Raji (cell line): ENCODE measurements at regions not wholly inside any gene's neighbourhood (a gene's known extent, or its start where the extent isn't known, plus 50 kb on each side); places are given as distances from the start of the nearest gene placed in this dataset.

Experiments
- POLR2A ChIP-seq: IDR thresholded peaks from 2 replicates; pipeline ENCODE4 v1.6.1; 2011; ENCODE audit warnings: low read depth, low read length, control low read depth; ENCODE audit not compliant: insufficient read depth

GRCh38 chr16:26524281-26524680 lies 542.4 kb upstream of the C16orf82 start:
- TF ChIP-seq POLR2A: no peak

DNA sequence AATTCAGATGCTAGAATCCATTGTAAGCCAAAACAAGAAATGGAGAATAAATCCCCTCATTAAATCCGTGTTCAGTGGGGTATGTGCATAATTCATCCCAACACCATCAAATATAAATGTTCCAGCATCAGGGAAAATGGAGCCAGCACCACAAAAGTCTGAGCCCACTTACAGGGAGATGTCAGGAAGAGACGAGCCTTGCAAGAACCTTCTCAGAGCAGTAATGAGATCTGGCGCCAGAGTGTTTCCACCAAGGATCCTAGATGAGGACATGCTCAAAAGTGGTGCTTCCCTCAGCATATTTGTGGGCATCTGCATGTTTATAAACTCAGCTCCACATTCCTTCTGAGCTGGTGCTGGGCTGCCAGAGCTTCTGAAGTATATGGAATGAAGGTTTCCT lies 541.9 kb upstream of the C16orf82 start:
- TF ChIP-seq POLR2A: no peak

- TF ChIP-seq POLR2A: no peak
Observed at GRCh38 chr16:26525856-26526255, 540.9 kb upstream of the C16orf82 start.

GRCh38 chr16:26526633-26527032 lies 540.1 kb upstream of the C16orf82 start:
- TF ChIP-seq POLR2A: no peak

- TF ChIP-seq POLR2A: no peak
Observed at GRCh38 chr16:26530584-26531289, 536.0 kb upstream of the C16orf82 start.

DNA sequence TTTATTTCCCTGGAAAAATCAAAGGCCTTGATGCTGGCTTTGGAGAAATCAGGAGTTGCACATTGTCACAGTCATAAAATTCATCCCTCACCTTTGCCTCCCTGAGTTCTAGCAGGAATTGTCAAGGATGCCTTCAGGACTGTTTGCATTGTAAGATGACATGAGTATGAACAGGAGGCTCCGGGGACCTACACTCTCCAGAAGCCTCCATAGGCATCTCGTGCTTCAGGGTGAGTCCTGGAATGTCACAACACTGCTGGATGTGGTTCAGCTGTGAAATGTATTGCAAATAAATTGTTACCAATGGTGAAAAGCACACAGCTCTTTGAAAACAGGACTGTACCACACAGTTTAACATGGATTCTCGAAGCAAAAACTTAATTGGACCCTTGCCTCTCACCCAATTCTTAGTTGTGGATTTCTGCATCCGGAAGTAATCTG lies 535.4 kb upstream of the C16orf82 start:
- TF ChIP-seq POLR2A: no peak

DNA sequence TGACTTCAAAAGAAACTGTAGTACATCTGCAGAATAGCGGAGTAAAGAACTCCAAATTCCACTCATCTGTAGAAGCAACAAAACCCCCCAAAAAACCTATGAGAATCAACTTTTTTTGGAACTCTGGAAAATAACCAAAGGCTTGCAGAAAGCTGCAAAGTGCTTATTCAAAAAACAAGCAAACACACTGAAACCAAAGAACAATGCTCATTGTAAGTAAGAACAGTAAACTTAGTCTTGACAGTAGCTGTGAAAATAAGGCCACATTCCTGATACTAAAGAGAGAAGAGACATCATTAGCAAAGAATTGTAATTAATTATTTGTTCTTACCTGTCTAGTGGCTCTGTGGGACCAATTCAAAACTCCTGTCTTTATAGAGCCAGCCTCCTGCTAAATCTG lies 534.3 kb upstream of the C16orf82 start:
- no peak for TF ChIP-seq POLR2A

DNA sequence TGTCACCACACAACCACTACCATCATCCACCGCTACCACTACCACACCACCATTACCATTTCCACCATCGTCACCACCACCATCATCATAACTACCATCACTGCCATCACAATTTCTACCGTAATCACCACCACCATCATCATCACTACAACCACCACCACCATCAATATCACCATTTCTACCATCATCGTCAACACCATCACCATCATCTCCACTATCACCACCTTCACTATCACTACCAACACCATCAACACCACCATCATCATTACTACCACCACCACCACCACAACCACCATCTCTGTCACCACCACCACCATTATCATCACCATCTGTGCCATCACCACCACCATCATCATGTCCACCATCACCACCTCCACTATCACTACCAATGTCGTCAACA lies 524.5 kb upstream of the C16orf82 start:
- TF ChIP-seq POLR2A: no peak

- no peak for TF ChIP-seq POLR2A
Observed at GRCh38 chr16:26546573-26546972, 520.2 kb upstream of the C16orf82 start.

GRCh38 chr16:26547681-26548080 lies 519.0 kb upstream of the C16orf82 start:
- TF ChIP-seq POLR2A: no peak

- no peak for TF ChIP-seq POLR2A
Observed at GRCh38 chr16:26550111-26550610, 516.6 kb upstream of the C16orf82 start.

DNA sequence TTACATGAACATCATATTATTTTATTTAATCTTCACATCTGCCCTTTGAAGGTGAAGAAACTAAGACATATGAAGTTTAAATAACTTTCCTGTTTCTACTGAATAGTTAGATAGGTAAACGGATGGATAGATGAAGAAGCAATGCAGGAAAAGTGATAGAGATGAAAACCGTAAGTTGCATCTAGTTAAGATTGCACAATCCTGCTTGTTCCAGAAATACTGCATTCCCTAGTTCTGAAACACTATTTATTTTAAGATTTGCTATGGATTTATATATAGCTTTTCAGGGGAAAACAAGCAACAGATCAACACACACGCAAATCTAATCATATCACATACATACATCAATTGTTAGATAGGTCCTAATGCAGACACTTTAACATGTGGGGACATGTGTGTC lies 512.7 kb upstream of the C16orf82 start:
- TF ChIP-seq POLR2A: no peak

DNA sequence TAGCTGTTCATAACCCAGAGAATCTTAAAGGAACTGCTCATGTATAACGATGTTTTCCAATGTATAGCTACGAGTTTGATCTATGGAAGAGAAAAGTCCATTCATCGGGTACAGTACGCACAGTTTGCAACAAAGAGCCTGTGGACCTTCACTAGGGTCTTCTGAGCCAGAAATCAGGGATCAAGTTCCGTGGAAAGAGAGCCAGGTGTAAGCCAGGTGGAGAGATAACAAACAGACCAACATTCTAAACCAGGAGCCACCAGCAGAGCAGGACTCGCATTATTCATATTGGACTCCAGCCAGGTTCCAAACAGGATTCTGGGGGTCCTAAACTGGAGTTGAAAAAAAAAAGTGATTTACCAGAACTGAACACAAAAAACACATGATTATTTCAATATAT lies 505.4 kb upstream of the C16orf82 start:
- TF ChIP-seq POLR2A: no peak

DNA sequence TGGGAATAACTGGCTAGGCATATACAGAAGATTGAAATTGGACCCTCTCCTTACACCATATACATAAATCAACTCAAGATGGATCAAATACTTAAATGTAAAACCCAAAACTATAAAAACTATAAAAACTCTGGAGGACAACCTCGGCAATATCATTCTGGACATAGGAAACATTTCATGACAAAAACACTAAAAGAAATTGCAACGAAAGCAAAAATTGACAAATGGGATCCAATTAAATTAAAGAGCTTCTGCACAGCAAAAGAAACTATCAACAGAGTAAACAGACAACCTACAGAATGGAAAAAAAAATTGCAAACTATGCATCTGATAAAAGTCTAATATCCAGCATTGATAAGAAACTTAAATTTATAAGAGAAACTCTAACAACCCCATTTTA lies 503.7 kb upstream of the C16orf82 start:
- TF ChIP-seq POLR2A: no peak

DNA sequence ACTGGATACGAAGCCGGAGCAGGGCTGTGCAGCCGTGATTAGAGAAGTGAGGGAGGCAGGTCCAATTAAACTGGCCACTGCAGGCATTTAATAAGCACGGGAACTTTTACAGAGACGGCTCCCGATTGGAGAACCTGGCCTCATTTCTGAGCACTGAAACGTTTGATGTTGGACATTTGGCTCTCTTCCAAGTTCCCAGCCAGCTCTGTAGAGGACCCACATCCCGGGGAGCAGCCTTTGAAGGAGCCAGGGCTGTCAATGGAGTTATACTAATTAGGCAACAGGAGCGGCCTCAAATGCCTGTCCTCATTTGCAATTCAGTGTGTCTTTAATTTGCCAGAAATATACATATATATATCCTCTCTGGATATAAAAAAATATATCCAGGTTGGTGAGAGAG lies 499.4 kb upstream of the C16orf82 start:
- TF ChIP-seq POLR2A: no peak

DNA sequence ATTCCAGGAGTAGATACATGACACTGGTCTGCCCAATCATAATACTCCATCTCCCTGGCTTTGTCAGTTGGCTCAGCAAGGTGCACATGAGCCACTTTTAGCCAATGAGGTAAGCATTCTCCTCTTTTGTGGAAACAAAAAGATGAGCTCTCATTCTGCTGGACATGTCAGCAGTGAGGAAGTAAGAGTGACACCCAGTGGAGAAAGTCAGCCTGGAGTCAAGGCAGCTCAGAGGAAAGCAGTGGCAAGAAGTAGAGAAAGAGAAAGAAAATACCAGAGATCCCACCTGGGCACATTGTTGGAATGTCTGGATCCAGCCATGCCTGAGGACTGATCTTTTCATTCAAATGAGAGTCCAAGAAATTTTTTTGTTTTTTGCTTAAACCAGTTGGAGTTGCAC lies 496.9 kb upstream of the C16orf82 start:
- TF ChIP-seq POLR2A: no peak

DNA sequence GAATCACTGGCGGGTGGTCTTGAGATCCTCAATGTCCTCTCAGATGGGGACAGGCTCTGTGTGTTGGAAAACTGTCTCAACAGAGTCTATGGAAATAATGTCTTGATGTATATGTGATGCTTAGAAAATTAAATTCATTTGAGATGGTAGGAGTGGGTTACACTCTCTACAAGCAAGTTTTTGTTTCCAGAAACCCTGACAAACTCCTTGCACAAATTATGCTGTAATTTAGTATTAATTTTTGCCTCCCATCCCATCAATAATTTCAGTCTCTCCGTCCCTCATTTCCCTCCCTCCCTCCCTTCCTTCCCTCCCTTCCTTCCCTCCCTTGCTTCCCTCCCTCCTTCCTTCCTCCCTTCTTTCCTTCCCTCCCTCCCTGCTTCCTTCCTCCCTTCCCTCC lies 488.0 kb upstream of the C16orf82 start:
- no peak for TF ChIP-seq POLR2A
